ENCODE measurements at regions not wholly inside any gene's neighbourhood (a gene's known extent, or its start where the extent isn't known, plus 50 kb on each side); places are given as distances from the start of the nearest gene placed in this dataset.

GRCh38 chr3:24605511-24606028 lies 110.9 kb upstream of the THRB start:
- Histone ChIP-seq H2BK12ac (ENCODE audit: low read depth, low read length) (no peak overlapping the region), H3K36me3 (ENCODE audit: control insufficient read depth in 2 of 4, insufficient read depth in 4 of 4, low read length in 3 of 4) (no peaks in the 10 kb centered on the region), H4K91ac (replicated peaks; ENCODE audit: insufficient read length, low read length) (no peak overlapping the region), H3K27me3 (replicated peaks in 1 of 4; ENCODE audit: control insufficient read depth in 3 of 4, extremely low read depth in 1 of 4, insufficient read depth in 3 of 4, low read length in 3 of 4) (peaks cover 0 to 2% (median 0%) of the 10 kb centered on the region in 4 experiments; a peak in 1 of 7 replicates), H3K23ac (ENCODE audit: insufficient read length) (no peak overlapping the region), H2BK20ac (ENCODE audit: low read length) (no peak overlapping the region), H3K9me3 (ENCODE audit: insufficient read depth in 2 of 2, low read depth in 1 of 2, low read length in 1 of 2) (no peaks in the 10 kb centered on the region), H2BK15ac (ENCODE audit: low read length) (no peak overlapping the region), H2AK5ac (ENCODE audit: low read depth, low read length) (no peak overlapping the region), H4K5ac (ENCODE audit: insufficient read length, low read depth, low read length) (no peak overlapping the region), H4K20me1 (replicated peaks in 1 of 2; ENCODE audit: control insufficient read depth in 1 of 2, insufficient read depth in 2 of 2, low read length in 2 of 2) (no peaks in the 10 kb centered on the region), H3K9ac (replicated peaks in 1 of 4; ENCODE audit: extremely low read depth in 1 of 4, low read depth in 3 of 4, low read length in 3 of 4) (no peak overlapping the region), H2BK5ac (ENCODE audit: low read depth, low read length) (no peak overlapping the region), H3K4ac (replicated peaks; ENCODE audit: insufficient read length, low read depth, low read length) (no peak overlapping the region), H4K8ac (ENCODE audit: extremely low read depth, insufficient read depth, low read length) (no peak overlapping the region), H3K56ac (replicated peaks; ENCODE audit: insufficient read length, low read depth, low read length) (no peak overlapping the region), H3K14ac (ENCODE audit: insufficient read length) (no peak overlapping the region), H2BK120ac (replicated peaks; ENCODE audit: low read depth, low read length) (no peak overlapping the region), H2AFZ (ENCODE audit: low read length) (no peak overlapping the region), H3K27ac (ENCODE audit: low read depth, low read length) (no peak overlapping the region), H3K79me2 (ENCODE audit: control insufficient read depth in 1 of 2, insufficient read depth in 2 of 2, low read length in 2 of 2) (no peaks in the 10 kb centered on the region), H3K23me2 (ENCODE audit: low read depth, low read length) (no peaks in the 10 kb centered on the region), H3K4me3 (ENCODE audit: extremely low read depth in 1 of 4, insufficient read depth in 2 of 4, low read depth in 3 of 4, low read length in 4 of 4) (no peak overlapping the region), H3K4me1 (replicated peaks in 1 of 4; ENCODE audit: control insufficient read depth in 3 of 4, insufficient read depth in 4 of 4, low read length in 3 of 4) (peaks cover 0 to 2% (median 0%) of the 10 kb centered on the region in 4 experiments; a peak in 1 of 7 replicates), H3K79me1 (ENCODE audit: low read depth, low read length) (no peaks in the 10 kb centered on the region), H3K4me2 (ENCODE audit: insufficient read depth in 1 of 2, low read depth in 2 of 2, low read length in 2 of 2) (no peak overlapping the region), H3K18ac (ENCODE audit: extremely low read depth, low read length) (no peak overlapping the region)
- ChIA-PET CTCF (ENCODE audit: partially characterized antibody) (no interaction called here), POLR2A (ENCODE audit: partially characterized antibody) (no interaction called here)
- TF ChIP-seq BRCA1 (IDR thresholded peaks at IDR 0.05; ENCODE audit: low read depth, low read length): no peak
- no peak for TF ChIP-seq SUZ12 (IDR thresholded peaks at IDR 0.05; ENCODE audit: low read length)
- TF ChIP-seq ZNF274 (IDR thresholded peaks at IDR 0.05; ENCODE audit: borderline replicate concordance, extremely low read depth, low read length): no peak
- no peak for TF ChIP-seq EP300 (IDR thresholded peaks at IDR 0.05; ENCODE audit: borderline replicate concordance in 1 of 2, low read depth in 2 of 2, low read length in 2 of 2)
- TF ChIP-seq ASH2L (IDR thresholded peaks at IDR 0.05; ENCODE audit: low read length): no peak
- TF ChIP-seq, protein P1, sequence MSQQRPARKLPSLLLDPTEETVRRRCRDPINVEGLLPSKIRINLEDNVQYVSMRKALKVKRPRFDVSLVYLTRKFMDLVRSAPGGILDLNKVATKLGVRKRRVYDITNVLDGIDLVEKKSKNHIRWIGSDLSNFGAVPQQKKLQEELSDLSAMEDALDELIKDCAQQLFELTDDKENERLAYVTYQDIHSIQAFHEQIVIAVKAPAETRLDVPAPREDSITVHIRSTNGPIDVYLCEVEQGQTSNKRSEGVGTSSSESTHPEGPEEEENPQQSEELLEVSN (IDR thresholded peaks at IDR 0.05): no peak
- no peak for TF ChIP-seq RNF2 (IDR thresholded peaks at IDR 0.05; ENCODE audit: borderline replicate concordance, low read depth, low read length, missing control alignments, poor library complexity, severe bottlenecking)
- no peak for TF ChIP-seq BCL11A (IDR thresholded peaks at IDR 0.05; ENCODE audit: low read depth in 2 of 2, low read length in 2 of 2)
- no peak for TF ChIP-seq BACH1 (IDR thresholded peaks at IDR 0.05; ENCODE audit: low read length)
- no peak for TF ChIP-seq RBBP5 (IDR thresholded peaks at IDR 0.05; ENCODE audit: borderline replicate concordance, low read depth, low read length)
- no peak for DNase-seq (ENCODE audit: low read depth in 1 of 2, low spot score in 2 of 2)
- no peak for FAIRE-seq
- 87% methylated on average over 4 of the region's 4 CpGs; no CpG with 5 or more reads in 1 of the 2 experiments for WGBS, 2 experiments (ENCODE audit: extremely low coverage in 1 of 2, insufficient coverage in 1 of 2, insufficient read length in 1 of 2, insufficient replicate concordance in 2 of 2, low coverage in 1 of 2, low lambda C conversion rate in 2 of 2, missing lambda C conversion rate in 1 of 2)

All from H1 (cell line).